ENCODE measurements at regions not wholly inside any gene's neighbourhood (a gene's known extent, or its start where the extent isn't known, plus 50 kb on each side); places are given as distances from the start of the nearest gene placed in this dataset.

DNA sequence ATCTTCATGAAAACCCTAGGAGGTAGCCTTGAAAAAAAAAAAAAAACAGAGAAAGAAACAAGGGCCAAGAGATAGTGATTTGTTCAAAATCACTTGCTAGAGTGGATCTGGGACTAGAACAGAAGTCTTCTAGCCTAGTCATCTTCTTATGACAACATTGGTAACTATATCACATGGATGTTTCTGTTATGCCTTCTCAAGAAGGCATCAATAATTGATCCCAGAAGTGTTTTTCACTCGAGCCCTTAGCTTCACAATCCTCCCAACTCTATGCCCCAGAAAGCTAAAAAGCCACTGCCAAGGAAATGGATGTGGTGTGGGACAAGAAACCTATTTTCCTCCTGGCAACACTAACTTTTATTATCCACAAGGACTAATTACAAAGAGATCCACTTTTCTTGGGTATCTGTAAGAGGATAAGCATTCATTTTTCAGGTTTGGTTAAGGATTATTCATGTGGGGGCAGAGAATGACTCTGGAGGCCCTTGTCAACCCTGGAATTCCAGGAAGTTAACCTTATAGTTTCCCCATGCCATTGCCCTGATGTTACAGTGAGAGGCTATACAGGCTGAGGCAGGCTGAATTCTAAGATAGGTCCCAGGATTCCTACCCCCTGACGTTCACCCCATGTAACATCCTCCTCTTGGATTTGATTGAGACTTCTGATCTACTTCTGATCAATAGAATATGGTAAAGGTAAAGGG lies 67.7 kb upstream of the CPM start:
- H3F3A ChIP-seq (ENCODE audit: insufficient read depth, low read depth) = no peaks in the 10 kb centered on the region
- H3K27me3 ChIP-seq (ENCODE audit: insufficient read depth, low read depth) = no peaks in the 10 kb centered on the region
- intact Hi-C loops (cut with micrococcal nuclease; ENCODE audit: unreplicated experiment) = no loop called here
- no peaks in the 10 kb centered on the region for H3K4me1 ChIP-seq (replicated peaks; ENCODE audit: insufficient read depth)
- H3K9me2 ChIP-seq (ENCODE audit: insufficient read depth) = no peaks in the 10 kb centered on the region
- 0 out of 2 replicates have a peak, but pooled peaks cover 9% of the 10 kb centered on the region for H3K9me3 ChIP-seq (ENCODE audit: insufficient read depth, low read depth)
- BruUV-seq (replicated peaks) = no TSS peak
- no peak overlapping the region for H2AFZ ChIP-seq
- no peaks in the 10 kb centered on the region for H4K20me1 ChIP-seq (ENCODE audit: insufficient read depth)
- ChIA-PET CTCF (no interaction called here), POLR2A (ENCODE audit: unreplicated experiment) (no interaction called here)
- no peak overlapping the region for H3K4me2 ChIP-seq
- no peak for TF ChIP-seq EZH2 (IDR thresholded peaks at IDR 0.05; ENCODE audit: low read depth)
- TF ChIP-seq, protein P1, sequence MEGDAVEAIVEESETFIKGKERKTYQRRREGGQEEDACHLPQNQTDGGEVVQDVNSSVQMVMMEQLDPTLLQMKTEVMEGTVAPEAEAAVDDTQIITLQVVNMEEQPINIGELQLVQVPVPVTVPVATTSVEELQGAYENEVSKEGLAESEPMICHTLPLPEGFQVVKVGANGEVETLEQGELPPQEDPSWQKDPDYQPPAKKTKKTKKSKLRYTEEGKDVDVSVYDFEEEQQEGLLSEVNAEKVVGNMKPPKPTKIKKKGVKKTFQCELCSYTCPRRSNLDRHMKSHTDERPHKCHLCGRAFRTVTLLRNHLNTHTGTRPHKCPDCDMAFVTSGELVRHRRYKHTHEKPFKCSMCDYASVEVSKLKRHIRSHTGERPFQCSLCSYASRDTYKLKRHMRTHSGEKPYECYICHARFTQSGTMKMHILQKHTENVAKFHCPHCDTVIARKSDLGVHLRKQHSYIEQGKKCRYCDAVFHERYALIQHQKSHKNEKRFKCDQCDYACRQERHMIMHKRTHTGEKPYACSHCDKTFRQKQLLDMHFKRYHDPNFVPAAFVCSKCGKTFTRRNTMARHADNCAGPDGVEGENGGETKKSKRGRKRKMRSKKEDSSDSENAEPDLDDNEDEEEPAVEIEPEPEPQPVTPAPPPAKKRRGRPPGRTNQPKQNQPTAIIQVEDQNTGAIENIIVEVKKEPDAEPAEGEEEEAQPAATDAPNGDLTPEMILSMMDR (conservative IDR thresholded peaks at IDR 0.05) = no peak
- no peak for DNase-seq
- no peaks in the 10 kb centered on the region for H3K79me2 ChIP-seq (ENCODE audit: low read depth)
- H3K4me3 ChIP-seq = no peak overlapping the region
- no peak overlapping the region for H3K27ac ChIP-seq
- no peaks in the 10 kb centered on the region for H3K36me3 ChIP-seq (ENCODE audit: low read depth)

DNA sequence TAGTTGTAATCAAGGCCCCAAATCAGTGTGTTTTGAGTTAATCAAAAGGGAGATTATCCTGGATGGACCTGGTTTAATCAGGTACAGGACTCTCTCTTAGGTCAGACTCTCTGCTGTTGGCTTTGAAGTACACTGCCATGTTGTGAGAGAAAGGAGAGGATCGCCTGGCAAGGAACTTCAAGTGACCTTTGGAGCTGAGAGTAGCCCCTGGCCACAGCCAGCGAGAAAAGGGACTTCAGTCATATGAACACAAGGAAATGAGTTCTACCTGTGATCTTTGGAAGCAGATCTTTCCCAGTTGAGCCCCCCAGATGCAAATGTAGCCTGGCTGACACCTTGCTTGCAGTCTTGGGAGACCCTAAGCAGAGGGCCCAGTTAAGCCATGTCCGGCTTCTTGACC lies 68.3 kb upstream of the CPM start:
- Histone ChIP-seq H3F3A (ENCODE audit: insufficient read depth, low read depth) (no peaks in the 10 kb centered on the region), H3K27ac (no peak overlapping the region), H3K79me2 (ENCODE audit: low read depth) (no peaks in the 10 kb centered on the region), H3K27me3 (ENCODE audit: insufficient read depth, low read depth) (no peaks in the 10 kb centered on the region), H3K4me3 (no peak overlapping the region), H3K9me2 (ENCODE audit: insufficient read depth) (no peaks in the 10 kb centered on the region), H3K4me1 (replicated peaks; ENCODE audit: insufficient read depth) (peaks cover under 1% of the 10 kb centered on the region), H3K9me3 (ENCODE audit: insufficient read depth, low read depth) (0 out of 2 replicates have a peak, but pooled peaks cover 9% of the 10 kb centered on the region), H3K4me2 (no peak overlapping the region), H3K36me3 (ENCODE audit: low read depth) (no peaks in the 10 kb centered on the region), H4K20me1 (ENCODE audit: insufficient read depth) (no peaks in the 10 kb centered on the region), H2AFZ (no peak overlapping the region)
- intact Hi-C loops (cut with micrococcal nuclease; ENCODE audit: unreplicated experiment) = no loop called here
- POLR2A ChIA-PET (ENCODE audit: unreplicated experiment) = no interaction called here
- no TSS peak for BruUV-seq (replicated peaks)
- no peak for DNase-seq
- no peak for TF ChIP-seq EZH2 (IDR thresholded peaks at IDR 0.05; ENCODE audit: low read depth)
- TF ChIP-seq, protein P1 (conservative IDR thresholded peaks at IDR 0.05) = no peak
- CTCF ChIA-PET = no interaction called here

DNA sequence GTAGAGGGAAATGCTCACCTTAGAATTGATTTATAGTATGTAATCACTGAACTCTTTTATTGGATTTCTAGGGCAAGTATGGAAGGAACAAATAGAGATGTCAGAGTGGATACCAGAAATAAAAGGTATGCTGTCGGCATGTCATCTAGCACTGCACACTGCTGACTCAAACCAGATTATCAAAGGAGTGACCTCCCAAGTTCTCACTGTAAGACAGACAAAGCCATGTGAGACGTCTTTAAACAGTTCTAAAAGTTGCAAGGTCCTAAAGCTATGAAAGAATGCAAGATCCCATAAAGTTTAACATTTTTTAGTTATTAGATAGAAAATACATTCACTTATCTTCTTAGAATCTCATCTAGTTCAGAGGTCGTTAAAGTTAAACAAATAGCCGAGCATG lies 70.0 kb upstream of the CPM start:
- Histone ChIP-seq H3K27me3 (ENCODE audit: insufficient read depth, low read depth) (no peaks in the 10 kb centered on the region), H4K20me1 (ENCODE audit: insufficient read depth) (no peaks in the 10 kb centered on the region), H3K27ac (no peak overlapping the region), H3K9me2 (ENCODE audit: insufficient read depth) (no peaks in the 10 kb centered on the region), H3F3A (ENCODE audit: insufficient read depth, low read depth) (peaks cover 12% of the 10 kb centered on the region), H3K79me2 (ENCODE audit: low read depth) (no peaks in the 10 kb centered on the region), H2AFZ (no peak overlapping the region), H3K36me3 (ENCODE audit: low read depth) (no peaks in the 10 kb centered on the region), H3K4me3 (no peak overlapping the region), H3K4me2 (no peak overlapping the region), H3K4me1 (replicated peaks; ENCODE audit: insufficient read depth) (peaks cover 18% of the 10 kb centered on the region), H3K9me3 (ENCODE audit: insufficient read depth, low read depth) (0 out of 2 replicates have a peak, but pooled peaks cover 4% of the 10 kb centered on the region)
- intact Hi-C loops (cut with micrococcal nuclease; ENCODE audit: unreplicated experiment) = no loop called here
- no TSS peak for BruUV-seq (replicated peaks)
- POLR2A ChIA-PET (ENCODE audit: unreplicated experiment) = no interaction called here
- no peak for DNase-seq
- CTCF ChIA-PET = no interaction called here
- no peak for TF ChIP-seq EZH2 (IDR thresholded peaks at IDR 0.05; ENCODE audit: low read depth)
- TF ChIP-seq, protein P1 (conservative IDR thresholded peaks at IDR 0.05) = no peak

Measured in PC-9 (cell line).